ENCODE measurements at regions not wholly inside any gene's neighbourhood (a gene's known extent, or its start where the extent isn't known, plus 50 kb on each side); places are given as distances from the start of the nearest gene placed in this dataset.

- no peak for DNase-seq
These were observed 1258.8 kb downstream of the BRD1 start for GRCh38 chr22:48568736-48569330.

- no peak for DNase-seq
These were observed 1260.3 kb downstream of the BRD1 start for GRCh38 chr22:48567213-48567975.

GRCh38 chr22:48566741-48567140, 1260.9 kb downstream of the BRD1 start:
- DNase-seq, result no peak

GRCh38 chr22:48565901-48566501, 1261.7 kb downstream of the BRD1 start:
- DNase-seq, result no peak

GRCh38 chr22:48564995-48565394, 1262.7 kb downstream of the BRD1 start:
- no peak for DNase-seq

- DNase-seq, result no peak
These were observed 1263.7 kb downstream of the BRD1 start for GRCh38 chr22:48563966-48564330.

- DNase-seq, result no peak
These were observed 1264.3 kb downstream of the BRD1 start for GRCh38 chr22:48563118-48563965.

GRCh38 chr22:48561676-48562075, 1266.0 kb downstream of the BRD1 start:
- no peak for DNase-seq

- DNase-seq, result no peak
These were observed 1266.8 kb downstream of the BRD1 start for GRCh38 chr22:48560836-48561235.

GRCh38 chr22:48560389-48560751, 1267.3 kb downstream of the BRD1 start:
- no peak for DNase-seq

- no peak for DNase-seq
These were observed 1267.9 kb downstream of the BRD1 start for GRCh38 chr22:48559647-48560388.

GRCh38 chr22:48558606-48559402, 1268.9 kb downstream of the BRD1 start:
- no peak for DNase-seq

GRCh38 chr22:48558016-48558415, 1269.7 kb downstream of the BRD1 start:
- DNase-seq, result no peak

GRCh38 chr22:48557473-48557872, 1270.2 kb downstream of the BRD1 start:
- DNase-seq, result no peak

- DNase-seq, result no peak
These were observed 1270.9 kb downstream of the BRD1 start for GRCh38 chr22:48556751-48557150.

GRCh38 chr22:48556222-48556621, 1271.5 kb downstream of the BRD1 start:
- no peak for DNase-seq

- no peak for DNase-seq
These were observed 1272.1 kb downstream of the BRD1 start for GRCh38 chr22:48555606-48556005.

- DNase-seq, result no peak
These were observed 1272.6 kb downstream of the BRD1 start for GRCh38 chr22:48554893-48555572.

GRCh38 chr22:48553694-48554308, 1273.9 kb downstream of the BRD1 start:
- no peak for DNase-seq

GRCh38 chr22:48553119-48553518, 1274.6 kb downstream of the BRD1 start:
- no peak for DNase-seq
